ENCODE measurements at regions not wholly inside any gene's neighbourhood (a gene's known extent, or its start where the extent isn't known, plus 50 kb on each side); places are given as distances from the start of the nearest gene placed in this dataset.

GRCh38 chr19:31930401-31930800 lies 415.0 kb upstream of the ZNF507 start (continued):
- TF ChIP-seq DRAP1 (CRISPR knock-in tag; IDR thresholded peaks at IDR 0.05) (no peak), MIER3 (CRISPR knock-in tag; IDR thresholded peaks at IDR 0.05; ENCODE audit: borderline replicate concordance) (no peak), ATRX (CRISPR knock-in tag; IDR thresholded peaks at IDR 0.05; ENCODE audit: borderline replicate concordance) (no peak), PLSCR1 (CRISPR knock-in tag; IDR thresholded peaks at IDR 0.05; ENCODE audit: borderline replicate concordance) (no peak), ZNF205 (CRISPR knock-in tag; IDR thresholded peaks at IDR 0.05) (no peak)

- WGBS (ENCODE audit: low lambda C conversion rate), result 64% methylated on average over 3 of the region's 3 CpGs
- Histone ChIP-seq H3K9me3 (ENCODE audit: low read length) (peaks cover 90% of the 10 kb centered on the region), H3K27me3 (ENCODE audit: control insufficient read depth in 1 of 2, insufficient read depth in 2 of 2, low read length in 2 of 2) (no peaks in the 10 kb centered on the region), H2AFZ (ENCODE audit: low read length) (no peak overlapping the region), H4K20me1 (ENCODE audit: insufficient read depth, low read length) (no peaks in the 10 kb centered on the region), H3K4me3 (replicated peaks in 1 of 3; ENCODE audit: insufficient read depth in 1 of 3, low read depth in 2 of 3, low read length in 3 of 3) (no peak overlapping the region), H3K9ac (ENCODE audit: insufficient read depth, low read depth, low read length) (no peak overlapping the region), H3K79me2 (ENCODE audit: insufficient read depth, low read length) (no peaks in the 10 kb centered on the region), H3K4me1 (ENCODE audit: insufficient read depth, low read length) (no peaks in the 10 kb centered on the region), H3K36me3 (replicated peaks in 1 of 2; ENCODE audit: control insufficient read depth in 1 of 2, insufficient read depth in 2 of 2, low read length in 2 of 2) (no peaks in the 10 kb centered on the region), H3K4me2 (ENCODE audit: low read depth, low read length) (no peak overlapping the region), H3K27ac (ENCODE audit: extremely low read length, insufficient read depth, low read length) (no peak overlapping the region)
- ChIA-PET POLR2A (no interaction called here), CTCF (ENCODE audit: low intra/inter-chr PET ratio, low total read pairs) (no interaction called here)
- DNase-seq (ENCODE audit: low spot score) (no peak), ATAC-seq (no peak), FAIRE-seq (no peak)
- in situ Hi-C loops (cut with HindIII; ENCODE audit: extremely low pct_ligation_motif_present, low pct_unique_long_range_greater_than_20kb) (no loop called here), intact Hi-C loops (cut with micrococcal nuclease; ENCODE audit: unreplicated experiment) (no loop called here)
- no TSS peak for BruUV-seq (replicated peaks)
- TF ChIP-seq SIN3B (IDR thresholded peaks at IDR 0.05; ENCODE audit: low read length), result no peak
- no peak for TF ChIP-seq BATF2 (CRISPR knock-in tag; IDR thresholded peaks at IDR 0.05)
- TF ChIP-seq ZNF329 (CRISPR knock-in tag; IDR thresholded peaks at IDR 0.05; ENCODE audit: low read depth), result no peak
Observed at GRCh38 chr19:31937983-31938382, 407.4 kb upstream of the ZNF507 start.

Data from HepG2 (cell line).